GM19438 (cell line): ENCODE measurements at regions not wholly inside any gene's neighbourhood (a gene's known extent, or its start where the extent isn't known, plus 50 kb on each side); places are given as distances from the start of the nearest gene placed in this dataset.

Experiments used
- ATAC-seq: cut with Tn5 transposase; IDR thresholded peaks from one replicate; pipeline ENCODE4 v1.9.1; 2021; ENCODE audit warnings: low read depth; ENCODE audit not compliant: unreplicated experiment

DNA sequence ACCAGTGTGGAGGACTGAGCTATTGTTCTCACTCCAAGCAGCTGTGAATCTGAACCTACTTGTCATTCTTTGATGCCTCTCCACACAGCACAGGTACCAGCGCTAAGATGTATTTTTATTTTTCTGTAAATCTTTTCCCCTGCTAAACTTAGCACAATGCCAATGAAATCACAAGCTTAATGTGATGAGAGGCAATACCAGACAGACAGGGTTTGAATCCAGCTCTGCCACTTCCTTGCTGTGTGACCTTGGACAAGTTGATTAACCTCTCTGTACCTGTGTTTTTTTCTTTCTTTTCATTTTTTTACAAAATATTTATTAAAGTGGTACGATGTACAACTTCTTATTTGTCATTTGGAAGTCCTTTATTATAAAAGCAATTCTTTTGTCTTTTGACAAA lies 757.6 kb downstream of the MED13L start:
- no peak for ATAC-seq

DNA sequence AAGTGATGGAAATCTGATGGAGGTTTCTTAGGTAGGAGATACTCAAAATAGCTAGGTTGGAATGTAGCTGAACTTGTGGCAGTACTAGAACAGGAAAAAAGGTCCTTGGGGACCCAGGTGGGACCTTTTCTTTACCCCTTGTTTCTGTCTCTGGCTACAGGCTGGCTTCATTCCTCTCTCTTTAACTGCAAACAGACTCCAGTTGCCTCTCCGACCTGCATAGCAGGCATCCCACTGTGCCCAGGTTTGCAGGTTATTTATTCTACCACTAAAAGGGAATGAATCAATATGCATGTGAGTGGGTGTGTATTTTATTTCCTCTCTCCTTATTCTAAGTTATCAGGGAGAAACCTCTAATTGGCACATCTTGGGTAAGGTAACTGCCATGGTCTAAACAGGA lies 758.1 kb downstream of the MED13L start:
- no peak for ATAC-seq

DNA sequence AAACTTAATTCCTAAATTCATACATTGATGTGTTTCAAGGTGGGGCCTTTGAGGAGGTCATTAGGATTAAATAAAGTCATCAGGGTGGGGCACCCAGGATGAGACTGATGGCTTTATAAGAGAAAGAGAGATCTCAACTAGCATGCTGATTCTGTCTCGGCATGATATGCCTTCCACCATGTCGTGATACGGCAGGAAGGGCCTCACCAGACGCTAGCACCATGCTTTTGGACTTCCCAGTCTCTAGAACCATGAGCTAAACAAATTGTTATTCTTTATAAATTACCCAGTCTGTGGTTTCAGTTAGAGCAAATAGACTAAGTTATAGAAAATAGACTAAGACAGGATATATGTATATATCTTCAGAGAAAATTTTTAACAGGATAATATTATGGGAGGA lies 759.6 kb downstream of the MED13L start:
- ATAC-seq: no peak

DNA sequence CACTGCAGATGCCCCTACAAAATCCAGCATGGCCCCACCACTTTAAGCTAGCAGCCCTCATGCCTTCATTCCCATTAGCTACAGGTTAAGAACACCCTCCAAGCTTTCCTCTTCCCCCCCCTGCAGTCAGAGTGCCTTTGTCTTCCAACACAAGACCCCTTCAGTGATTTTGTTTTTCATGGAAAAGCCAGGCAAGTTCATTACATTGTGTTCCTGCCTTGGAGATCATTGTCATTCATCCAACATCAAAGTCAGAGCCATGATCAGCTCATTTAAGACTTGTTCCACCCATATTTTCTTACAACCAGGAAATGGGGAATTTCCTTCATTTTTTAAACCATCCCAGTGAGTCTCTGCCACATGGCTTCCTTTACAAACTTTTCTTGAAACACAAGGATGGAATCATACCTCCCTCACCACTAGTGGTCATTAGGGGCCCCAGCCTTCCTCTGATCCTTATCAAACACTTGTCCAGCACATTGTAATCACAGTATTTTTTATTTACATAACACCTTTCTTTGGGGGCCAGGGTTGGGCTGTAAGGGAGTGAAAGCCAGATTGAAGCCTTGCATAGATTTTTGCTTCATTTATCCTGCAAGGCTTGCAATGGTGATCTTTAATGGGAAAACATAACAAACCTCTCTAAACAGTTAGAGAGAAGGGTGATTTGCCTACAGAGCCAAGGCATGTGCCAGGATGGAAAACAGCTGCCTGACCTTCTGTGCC lies 765.3 kb downstream of the MED13L start:
- ATAC-seq: no peak

DNA sequence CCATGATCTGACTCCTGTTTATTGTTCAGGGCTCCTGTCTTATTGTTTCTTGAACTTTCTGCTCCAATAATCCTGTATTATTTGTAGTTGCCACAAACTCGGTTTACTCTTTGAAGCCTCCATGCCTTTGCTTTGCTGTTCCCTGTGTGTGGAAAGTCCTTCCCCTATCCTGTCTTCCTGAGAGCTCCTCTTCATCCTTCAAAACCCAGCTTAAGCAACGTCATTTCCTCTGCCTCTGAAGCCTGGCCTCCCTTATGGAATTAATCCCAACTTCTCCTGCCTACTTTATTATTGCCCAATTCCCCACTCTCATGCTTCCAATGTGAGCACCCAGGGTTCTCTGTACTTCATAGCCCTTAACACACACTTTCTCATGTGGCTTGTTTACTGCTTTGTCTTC lies 766.2 kb downstream of the MED13L start:
- ATAC-seq: no peak

DNA sequence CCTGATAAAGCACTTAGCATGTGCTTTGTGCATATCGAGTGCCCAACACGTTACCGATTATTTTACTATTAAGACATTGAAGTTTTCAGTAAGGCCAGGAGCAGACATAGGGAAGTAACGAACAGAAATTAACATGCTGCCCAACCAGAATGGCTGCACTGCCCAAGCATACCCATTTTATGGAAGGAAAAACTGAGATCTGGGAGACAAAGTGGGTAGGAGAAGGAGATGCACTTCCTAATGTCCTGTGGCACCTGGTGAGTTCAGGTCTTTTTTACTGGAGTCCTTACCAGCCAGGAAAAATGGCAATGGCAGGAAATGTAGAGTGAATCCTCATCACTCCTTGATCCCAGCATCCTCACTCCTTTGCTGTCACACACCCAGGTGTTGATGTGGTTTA lies 768.5 kb downstream of the MED13L start:
- ATAC-seq: no peak

DNA sequence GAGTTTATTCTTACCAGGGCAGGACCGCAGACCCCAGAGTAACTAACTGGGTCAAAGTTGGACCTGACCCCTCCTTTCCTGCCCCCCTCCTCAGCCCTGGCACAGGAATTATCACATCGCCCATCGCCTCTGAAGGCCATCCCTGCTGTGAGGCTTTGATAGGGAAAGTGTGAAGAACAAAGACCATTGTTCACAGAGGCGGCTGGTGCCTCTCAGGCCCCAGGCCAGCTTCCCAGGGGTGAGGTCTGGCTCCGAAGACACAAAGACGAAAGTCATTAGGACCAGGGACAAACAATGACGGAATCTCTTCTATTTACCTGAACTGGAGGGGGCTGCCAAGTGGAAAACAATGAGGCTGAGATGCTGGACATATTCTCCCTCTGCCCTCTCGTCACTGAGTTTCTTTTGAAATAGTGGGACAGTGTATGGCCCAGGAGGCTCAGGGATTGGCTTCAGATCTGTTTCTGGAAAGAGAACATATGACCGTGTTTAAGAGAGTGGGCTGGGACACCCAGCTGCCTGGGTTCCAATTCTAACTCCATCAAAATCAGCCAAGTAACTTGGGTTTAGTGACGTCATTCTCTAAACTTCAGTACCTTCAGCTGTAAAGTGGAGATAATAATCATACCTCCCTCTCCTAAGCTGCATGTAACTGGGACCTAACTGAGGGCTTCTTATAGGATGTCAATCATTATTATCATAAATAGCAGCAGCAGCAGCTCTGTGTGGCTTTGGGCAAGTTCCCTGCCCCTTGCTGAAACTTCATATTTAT lies 769.4 kb downstream of the MED13L start:
- ATAC-seq: no peak

DNA sequence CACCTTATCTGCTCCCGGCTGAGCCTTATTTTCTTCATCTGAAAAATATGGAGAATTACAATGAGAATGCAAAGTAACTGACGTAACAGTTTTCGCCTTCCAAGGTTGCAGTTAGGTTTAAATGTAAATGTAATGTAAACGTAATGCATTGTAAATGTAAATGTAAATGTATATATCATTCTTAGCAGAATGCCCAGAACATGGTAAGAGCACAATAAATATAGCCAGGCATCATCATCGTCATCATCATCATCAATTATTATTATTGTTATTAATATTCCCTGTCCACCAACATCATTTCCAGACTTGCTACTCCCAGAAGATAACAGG lies 770.0 kb downstream of the MED13L start:
- ATAC-seq: no peak

DNA sequence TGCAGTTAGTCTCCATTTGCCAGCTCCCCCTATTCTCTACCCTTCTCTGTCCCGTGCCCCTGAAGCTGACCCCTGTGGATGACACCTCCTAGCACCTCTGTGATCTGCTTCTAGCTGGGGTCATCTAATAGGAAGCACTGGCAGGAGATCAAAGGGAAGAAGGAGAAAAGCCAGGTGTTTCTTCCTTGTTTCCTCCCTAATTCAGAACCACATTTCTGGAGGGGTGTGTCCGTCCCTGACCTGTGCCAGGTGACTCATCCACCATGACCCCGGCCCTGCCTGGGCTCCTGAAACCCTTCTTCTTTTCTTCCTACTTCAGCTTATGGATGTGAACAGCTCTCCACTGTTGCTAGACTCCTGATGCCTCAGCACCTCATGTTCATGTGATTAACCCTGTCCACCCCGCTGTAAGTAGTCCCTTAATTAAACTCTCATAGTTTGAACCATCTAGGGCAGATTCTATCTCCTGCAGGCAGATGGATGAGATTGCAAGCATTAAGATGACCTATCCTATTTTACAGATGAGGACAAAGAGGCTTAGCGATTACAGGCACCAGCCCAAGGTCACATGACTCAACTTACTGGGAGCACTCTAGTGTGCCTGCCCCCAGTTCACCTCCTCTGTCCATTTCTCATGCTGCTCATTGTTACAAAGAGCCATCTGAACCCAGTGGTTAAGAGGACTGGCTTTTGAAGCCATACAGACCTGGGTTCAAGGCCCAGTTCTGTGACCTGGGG lies 770.5 kb downstream of the MED13L start:
- no peak for ATAC-seq

DNA sequence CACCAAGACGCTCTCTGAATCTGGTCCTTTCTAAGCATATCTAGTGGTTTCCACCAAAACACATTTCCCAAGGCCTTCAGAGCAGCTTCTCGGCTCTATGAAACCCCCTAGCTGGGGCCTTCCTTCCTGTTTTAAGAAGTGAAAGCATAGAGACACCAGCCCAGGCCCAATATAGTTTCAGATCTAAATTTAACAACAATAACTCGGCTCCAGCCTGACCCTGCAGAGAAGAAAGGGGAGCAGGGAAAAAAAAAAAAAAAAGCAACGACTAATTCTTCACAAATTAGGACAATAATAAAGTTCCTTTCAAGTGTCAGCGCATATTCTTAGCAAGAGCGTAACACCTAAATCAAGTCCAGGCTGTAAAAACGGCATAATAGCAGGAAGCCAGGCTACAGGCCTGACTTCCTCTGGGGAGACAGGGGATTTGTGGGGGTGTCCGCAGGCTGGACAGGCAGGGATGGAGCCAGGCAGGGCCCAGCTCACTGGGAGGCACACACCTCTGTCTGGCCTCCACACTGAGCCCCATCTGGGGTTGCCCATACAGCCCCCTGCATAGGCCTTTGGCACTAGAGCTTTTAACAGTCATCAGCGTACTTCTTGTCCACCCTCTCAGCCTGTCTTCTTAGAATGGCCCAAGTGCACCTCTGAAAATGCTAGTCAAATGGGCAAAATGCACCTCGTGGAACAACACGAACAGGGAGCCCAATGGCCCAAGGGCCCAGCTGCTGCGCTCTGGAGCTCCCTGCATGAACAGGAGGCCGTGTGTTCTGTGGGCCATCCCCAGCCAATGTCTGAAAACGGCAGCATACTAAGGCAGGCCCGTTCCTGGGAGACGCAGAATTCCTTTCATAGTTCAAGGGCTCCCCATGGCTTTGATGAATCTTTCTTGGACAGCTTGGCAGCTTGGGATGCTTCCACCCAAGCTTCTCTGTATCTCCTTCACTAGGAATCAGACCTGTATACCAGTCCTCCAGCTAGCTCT lies 772.9 kb downstream of the MED13L start:
- peak; percentile 88 for ATAC-seq

DNA sequence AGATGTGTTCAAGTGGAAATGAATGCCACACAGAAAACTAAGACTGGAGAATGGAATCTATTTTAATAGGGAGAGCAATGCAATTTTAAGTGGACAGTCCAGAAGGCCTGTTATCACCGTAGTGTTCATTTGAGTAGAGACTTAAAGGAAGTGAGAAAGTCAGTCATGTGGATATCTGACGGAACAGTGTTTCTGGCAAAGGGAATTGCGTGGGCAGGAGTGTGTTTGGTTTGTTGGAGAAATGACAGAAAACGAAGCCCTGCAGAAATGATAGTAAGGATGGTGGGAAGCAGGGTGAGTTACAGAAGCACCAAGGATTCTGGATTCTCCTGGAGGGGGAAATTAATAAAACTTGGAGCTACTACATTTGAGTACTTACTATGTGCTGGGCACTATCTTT lies 776.6 kb downstream of the MED13L start:
- ATAC-seq: no peak

DNA sequence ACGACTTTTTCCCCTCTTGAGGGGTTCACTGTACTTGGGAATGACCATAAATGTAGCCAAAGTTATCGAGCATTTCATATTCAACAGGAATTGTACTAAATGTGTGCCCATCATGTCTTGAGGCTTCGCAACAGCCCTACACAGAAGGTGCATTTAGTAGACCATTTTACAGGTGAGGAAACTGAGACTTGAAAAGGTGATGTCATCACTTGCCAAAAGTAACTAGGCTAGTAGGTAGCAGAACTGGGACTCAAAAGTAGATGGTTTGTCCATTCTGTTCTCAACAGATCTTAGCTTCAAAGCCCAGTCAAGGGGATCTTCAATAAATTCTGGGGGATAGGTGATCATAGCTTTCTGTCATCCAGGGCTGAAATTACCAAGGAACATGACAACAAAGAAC lies 782.2 kb downstream of the MED13L start:
- ATAC-seq: no peak

DNA sequence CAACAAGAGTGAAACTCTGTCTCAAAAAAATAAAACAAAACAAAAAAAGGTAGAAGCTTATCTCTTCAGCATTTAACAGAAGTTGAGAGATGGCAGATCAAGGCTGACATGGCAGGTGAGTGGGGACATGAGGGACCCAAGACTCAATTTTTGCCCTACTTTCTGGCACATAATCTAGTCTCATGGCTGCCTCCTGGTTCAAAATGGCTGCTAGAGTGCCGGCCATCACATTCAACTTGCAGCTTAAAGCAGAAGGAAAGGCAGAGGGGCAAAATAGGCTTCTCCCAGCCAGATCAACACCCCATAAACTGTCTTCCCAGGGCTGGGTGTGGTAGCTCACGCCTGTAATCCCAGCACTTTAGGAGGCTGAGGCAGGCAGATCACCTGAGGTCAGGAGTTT lies 784.9 kb downstream of the MED13L start:
- no peak for ATAC-seq

DNA sequence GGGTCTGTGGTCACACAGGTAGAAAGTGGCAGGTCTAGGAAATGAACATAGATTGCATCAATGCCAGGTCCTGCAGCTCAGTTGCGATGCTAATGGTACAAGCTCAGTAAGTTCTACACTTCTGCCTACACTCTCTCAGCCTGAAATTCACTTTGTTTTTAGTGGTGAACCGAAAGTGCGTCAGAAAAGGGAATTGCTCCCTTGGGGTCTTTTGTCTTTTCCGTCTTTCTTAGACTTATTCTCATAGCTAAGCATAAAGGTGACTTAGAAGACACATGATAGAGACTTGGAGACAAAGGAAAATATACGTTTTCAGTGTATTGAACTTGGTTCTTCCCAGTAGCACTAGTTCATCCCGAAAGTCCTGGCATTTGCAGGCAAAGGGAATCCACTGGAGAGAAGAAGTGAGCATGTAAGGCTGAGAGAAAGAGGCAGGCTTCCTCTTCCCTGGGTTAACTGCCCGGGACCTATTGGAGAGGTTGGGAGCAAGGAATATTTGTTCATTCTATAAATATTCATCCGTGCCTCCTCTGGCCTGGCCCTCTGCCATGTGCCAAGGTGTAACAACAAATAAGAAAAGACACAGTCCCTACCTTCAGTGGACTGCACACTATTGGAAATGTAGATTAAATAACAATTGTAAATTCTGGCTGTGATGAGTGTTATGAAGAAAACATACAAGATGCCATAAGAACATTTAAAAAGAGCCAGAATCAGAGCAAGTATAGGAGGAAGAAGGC lies 785.8 kb downstream of the MED13L start:
- ATAC-seq: no peak

DNA sequence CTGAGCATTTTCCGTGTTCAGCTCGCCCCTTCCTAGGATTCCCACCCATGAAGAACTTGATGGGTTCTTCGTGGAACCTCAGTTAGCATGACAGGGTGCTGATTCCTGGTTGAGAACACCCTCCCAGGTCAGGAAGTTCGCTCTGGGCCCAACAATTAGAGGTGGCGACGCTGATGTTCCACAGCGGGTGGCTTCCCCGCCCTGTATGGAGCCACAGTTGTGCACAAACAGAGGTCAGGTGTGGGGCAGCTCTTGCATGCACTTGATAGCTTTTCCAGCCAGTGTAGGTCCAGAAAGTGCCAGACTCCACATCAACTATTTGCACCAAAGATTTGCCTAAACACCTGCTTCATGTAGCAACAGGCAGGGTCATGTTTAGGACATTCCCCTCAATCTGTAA lies 788.2 kb downstream of the MED13L start:
- ATAC-seq: no peak

DNA sequence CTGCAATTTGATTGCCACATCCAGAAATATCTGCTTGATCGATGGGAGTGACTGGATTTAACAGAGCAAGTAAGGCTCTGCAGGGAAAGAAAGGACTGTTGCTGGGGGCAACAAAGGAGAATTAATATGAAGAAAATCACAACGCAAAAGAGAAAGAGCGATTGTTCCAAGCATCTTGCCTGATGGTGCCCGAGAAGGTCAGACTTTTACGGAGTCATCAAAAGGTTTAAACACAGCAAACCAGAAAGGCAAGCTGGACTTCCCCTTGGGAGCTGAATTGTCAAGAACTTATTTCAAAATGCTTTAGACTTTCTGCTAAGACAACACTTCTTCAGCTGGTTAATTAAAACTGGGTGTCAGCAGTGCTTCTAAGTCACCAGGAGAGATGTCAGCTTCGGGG lies 791.5 kb downstream of the MED13L start:
- ATAC-seq: no peak

DNA sequence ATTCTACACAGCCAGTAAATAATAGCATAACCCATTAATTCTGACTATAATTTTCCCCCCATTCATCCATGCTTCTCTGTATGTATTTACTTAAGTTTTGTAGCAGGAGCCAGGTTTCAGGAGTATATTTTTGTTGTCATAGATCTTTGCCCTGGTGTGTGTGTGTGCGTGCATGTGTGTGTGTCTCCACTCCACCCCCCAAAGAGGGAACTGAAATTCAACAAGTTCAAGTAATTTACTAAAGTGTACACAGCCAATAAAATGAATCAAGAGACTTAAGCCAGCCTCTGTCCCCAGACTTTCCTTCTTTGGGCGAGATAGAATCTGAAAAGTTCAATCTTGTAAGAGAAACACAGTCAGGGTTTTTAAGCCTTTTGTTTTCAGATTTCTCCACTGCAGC lies 792.0 kb downstream of the MED13L start:
- no peak for ATAC-seq

DNA sequence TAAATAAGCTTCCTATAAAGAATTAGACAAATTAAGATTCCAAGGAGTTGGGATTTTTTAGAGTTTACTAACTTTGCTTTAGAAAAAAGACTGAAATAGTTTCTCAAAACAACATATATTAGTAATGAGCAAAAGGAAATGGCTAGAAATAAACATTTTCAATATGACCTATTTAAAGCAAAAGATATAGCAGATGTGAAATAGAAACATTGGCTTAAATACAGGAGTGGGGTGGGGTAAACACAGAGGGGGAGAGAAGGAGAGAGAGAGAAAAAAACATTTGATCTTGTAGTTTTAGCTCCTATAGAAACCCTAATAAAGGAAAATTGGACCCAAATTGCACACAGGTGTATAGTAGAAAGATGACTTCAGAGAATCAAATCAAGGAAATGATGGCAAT lies 794.5 kb downstream of the MED13L start:
- ATAC-seq: no peak

DNA sequence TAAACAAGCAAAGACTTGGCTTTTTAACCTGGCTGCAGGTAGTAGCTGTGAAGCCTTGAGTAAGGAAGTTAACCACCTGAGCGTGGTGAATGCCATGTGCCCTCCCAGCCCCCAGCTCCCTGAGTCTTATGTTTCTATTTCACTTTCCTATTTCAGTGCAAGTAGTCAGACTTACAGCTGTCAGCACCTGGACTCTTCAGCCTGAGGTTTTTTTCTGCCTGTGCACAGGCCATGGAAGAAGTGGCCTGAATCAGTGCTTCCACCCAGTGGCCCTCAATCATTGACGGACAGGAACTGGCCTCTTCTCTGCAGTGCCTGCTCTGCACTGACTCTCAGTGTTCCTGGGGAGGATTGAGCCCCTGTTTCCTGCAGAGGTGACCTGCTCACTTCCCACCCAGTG lies 796.4 kb downstream of the MED13L start:
- no peak for ATAC-seq

DNA sequence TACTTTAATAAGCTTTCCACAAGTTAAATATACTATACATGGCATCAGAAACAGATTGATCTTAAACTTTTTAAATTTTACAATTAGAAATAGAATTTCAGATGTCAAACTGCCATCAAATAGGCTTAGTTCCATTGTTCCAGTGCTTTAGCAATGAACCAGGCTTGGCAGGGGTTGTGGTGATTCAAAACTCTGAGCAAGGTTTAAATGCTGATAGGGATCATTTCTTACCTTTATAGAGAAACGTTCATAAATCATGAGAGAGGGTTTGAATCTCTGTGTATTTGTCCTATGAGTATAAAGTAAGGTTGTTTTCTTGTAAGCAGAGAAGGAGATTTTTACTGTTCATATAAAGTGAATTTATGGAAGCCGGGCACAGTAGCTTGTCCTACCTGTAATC lies 794.5 kb upstream of the TBX3 start:
- no peak for ATAC-seq
